GM12873 (cell line): ENCODE measurements at regions not wholly inside any gene's neighbourhood (a gene's known extent, or its start where the extent isn't known, plus 50 kb on each side); places are given as distances from the start of the nearest gene placed in this dataset.

Experiments used
- CTCF ChIP-seq: IDR thresholded peaks from 2 replicates; pipeline ENCODE4 v1.5.1; 2012; ENCODE audit warnings: low read depth, mild to moderate bottlenecking, moderate library complexity, low read length, control low read depth; ENCODE audit not compliant: insufficient read depth; ENCODE audit errors: missing control alignments

- TF ChIP-seq CTCF = no peak
These were observed 90.5 kb downstream of the MINAR1 start for GRCh38 chr15:79522656-79523055.

DNA sequence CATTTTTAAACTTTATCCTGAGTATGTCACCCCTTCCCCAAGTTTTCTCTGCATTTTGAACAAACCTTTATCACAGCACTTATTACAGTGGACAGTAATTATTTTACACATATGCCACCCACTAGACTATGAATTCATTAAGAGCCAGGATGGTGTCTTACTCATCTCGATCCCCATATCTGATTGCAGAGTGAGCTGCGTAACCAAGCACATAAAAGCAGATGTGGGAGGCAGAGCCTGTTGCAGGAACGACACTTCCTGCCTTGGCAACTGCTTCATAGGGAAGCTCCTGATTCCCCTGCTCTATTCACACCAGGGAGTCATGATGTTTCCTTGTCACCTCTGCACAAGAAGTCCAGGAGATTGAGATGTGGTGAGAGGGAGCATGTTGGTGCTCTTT is 91.1 kb downstream of the MINAR1 start:
- TF ChIP-seq CTCF = no peak

GRCh38 chr15:79524531-79524930 is 92.4 kb downstream of the MINAR1 start:
- no peak for TF ChIP-seq CTCF

- no peak for TF ChIP-seq CTCF
These were observed 94.2 kb downstream of the MINAR1 start for GRCh38 chr15:79526376-79526775.

DNA sequence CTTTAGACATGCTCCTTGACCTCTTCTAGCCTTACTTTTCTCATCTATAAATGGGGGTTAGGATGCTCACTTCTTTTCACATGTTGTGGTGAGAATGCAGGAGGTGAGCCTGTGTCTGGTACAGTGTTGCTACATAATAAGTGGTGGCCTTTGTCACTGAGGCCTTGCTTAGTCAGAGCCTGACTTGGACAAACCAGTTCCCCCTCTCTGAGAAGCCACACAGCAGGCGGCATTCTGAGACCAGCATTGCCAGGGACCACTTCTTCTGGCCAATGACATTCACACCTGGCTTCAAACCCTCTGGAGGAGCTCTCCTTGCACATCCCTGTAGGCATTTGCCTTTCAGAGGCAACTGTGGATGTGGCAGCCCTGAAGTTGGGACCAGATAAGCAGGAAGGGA is 95.7 kb downstream of the MINAR1 start:
- no peak for TF ChIP-seq CTCF

GRCh38 chr15:79529157-79529785 is 97.1 kb downstream of the MINAR1 start:
- no peak for TF ChIP-seq CTCF

- no peak for TF ChIP-seq CTCF
These were observed 103.4 kb downstream of the MINAR1 start for GRCh38 chr15:79535536-79535935.
